IPS-NIHi7 (cell line): ENCODE measurements at regions not wholly inside any gene's neighbourhood (a gene's known extent, or its start where the extent isn't known, plus 50 kb on each side); places are given as distances from the start of the nearest gene placed in this dataset.
"Not testable (repeated sequence)": the region's sequence is repeated elsewhere in the genome, so short reads cannot be mapped to it uniquely, and the experiment has no call there.

ENCODE experiments used
- DNase-seq: peaks from one replicate; pipeline ENCODE4 v3.0.0; 2012; ENCODE audit warnings: mixed read lengths; ENCODE audit errors: extremely low spot score

DNA sequence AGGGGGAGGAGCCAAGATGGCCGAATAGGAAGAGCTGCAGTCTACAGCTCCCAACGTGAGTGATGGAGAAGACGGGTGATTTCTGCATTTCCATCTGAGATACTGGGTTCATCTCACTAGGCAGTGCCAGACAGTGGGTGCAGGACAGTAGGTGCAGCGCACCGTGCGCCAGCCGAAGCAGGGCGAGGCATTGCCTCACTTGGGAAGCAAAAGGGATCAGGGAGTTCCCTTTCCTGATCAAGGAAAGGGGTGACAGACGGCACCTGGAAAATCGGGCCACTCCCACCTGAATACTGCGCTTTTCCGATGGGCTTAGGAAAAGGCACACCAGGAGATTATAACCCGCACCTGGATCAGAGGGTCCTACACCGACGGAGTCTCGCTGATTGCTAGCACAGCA lies 121.1 kb upstream of the SESTD1 start:
- DNase-seq, result not testable (repeated sequence)

DNA sequence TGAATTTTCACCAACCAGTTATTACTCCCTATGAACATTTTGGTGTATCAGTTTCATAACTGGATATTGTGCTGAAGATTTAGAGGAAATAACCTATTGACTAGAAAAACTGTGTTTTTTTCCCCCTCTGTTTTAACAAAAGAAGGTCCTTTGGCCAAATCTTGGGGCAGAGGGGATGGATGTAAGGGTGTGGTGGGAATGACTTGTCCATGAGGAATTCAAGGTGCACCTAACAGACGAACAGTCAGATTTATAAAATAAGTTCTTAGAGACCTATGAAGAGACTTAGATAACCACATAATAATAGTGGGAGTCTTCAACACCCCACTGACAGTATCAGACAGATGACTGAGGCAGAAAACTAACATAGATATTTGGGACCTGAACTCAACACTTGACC lies 119.3 kb upstream of the SESTD1 start:
- DNase-seq, result no peak

DNA sequence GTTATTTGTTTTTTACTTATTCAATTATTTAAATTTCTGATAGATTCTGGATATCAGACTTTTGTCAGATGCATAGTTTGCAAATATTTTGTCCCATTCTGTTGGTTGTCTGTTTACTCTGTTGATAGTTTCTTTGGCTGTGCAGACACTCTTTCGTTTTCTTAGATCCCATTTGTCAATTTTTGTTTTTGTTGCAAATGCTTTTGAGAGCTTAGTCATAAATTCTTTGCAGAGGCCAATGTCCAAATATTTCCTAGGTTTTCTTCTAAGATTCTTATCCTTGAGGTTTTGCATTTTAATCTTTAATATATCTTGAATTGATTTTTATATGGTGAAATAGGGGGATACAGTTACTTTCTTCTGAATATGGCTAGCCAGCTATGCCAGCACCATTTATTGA lies 112.7 kb upstream of the SESTD1 start:
- no peak for DNase-seq

DNA sequence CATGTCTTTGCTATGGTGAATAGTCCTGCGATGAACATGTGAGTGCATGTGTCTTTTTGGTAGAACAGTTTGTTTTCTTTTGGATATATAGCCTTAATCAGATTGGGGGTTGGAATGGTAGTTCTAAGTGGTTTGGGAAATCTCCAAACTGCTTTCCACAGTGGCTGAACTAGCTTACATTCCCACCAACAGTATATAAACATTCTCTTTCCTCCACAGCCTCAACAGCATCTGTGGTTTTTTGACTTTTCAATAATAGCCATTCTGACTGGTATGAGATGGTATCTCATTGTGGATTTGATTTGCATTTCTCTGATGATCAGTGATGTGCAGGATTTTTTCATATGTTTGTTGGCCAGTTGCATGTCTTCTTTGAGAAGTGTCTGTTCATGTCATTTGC lies 112.2 kb upstream of the SESTD1 start:
- no peak for DNase-seq

DNA sequence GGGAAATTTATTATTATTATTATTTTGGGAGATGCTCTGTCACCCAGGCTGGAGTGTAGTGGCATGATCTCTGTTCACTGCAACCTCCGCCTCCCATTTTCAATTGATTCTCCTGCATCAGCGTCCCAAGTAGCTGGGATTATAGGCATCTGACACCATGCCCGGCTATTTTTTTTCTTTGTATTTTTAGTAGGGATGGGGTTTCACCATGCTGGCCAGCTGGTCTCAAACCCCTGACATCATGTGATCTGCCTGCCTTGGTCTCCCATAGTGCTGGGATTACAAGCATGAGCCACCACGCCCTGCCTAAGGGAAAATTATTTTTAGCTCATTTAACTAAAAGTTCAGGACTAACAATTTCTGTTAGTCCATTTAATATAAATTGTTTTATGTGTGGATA lies 109.2 kb upstream of the SESTD1 start:
- no peak for DNase-seq

DNA sequence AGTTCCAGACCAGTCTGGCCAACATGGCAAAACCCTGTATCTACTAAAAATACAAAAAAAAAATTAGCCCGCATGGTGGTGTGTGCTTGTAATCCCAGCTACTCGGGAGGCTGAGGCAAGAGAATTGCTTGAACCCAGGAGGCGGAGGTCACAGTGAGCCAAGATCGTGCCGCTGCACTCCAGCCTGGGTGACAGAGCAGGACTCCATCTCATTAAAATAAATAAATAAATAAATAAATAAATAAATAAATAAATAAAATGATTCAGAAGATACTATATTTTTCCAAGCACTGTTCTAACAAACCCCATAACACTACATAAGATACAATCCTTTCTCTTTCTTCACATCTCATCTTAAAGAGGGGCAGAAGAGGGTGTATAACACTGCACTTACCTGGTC lies 100.9 kb upstream of the SESTD1 start:
- DNase-seq, result not testable (repeated sequence)

DNA sequence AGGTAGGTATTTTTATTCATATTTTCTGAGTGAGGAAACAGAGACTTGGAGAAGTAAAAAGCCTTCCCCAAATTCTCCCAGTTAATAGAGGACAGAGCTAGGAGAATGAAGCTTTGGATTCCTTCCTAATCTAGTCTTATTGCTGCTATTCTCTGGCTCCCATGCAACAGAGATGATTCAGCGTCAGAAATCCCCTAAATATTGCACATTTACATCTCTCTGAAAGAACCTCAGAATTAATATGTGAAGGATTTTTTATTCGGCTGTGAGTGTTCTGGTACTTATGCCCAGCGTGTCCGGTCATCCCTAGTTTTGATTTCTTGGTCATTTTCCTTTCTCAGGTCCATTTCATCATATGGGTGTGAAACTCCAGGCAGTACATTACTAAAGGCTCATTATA lies 91.2 kb upstream of the SESTD1 start:
- DNase-seq, result no peak

DNA sequence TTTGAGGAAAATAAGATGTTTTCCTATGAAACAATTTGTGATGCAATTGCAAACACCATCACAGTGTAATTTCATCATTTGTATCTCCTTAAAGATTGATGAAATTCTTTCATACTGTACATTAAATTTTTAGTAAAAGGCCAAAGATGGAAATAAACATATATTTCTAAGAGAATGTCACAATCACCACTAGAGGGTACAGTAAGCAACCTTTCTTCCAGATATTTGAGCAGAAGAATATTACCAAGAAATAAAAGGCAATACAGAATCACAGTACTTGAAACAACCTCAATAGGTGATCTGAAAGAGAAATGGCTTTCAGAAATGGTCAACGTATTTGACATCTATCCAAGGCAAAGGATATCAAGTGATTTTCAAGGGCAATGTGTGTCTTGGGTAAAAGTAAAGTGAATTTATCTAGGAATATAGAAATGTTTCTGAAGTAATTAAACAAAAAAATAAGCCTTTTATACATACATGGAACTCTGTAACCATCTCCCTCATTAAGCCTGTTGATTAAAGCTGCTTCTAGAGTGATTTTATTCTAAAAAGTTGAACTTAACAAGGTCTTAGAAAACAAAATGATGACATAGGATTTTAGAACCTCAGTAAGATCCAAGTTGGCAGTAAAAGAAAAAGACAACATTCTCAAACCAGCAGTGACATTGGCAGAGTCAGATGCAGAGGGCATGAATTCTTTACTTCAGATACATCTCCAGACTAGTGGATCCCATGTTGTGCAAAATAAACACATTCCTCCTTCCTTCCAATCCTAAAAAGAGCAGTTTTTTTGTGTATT lies 90.3 kb upstream of the SESTD1 start:
- DNase-seq, result no peak

DNA sequence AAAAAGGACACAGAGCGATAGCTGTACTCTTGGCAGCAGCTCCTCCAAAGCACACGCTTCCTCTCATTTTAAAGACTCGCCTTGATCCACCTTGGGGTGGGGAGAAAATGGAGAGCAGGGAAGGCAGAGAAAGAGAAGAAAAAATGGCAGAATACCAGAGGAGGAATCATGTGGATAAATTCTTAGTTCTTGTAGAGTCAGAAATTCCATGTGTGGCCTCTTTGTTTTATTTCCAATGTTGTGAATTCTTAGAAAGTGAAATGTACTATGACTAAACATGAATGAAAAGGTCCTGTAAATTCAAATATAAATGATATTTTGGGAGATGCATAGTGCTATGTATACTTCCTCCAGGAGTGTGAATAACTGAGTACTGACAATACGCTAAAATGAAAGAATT lies 89.7 kb upstream of the SESTD1 start:
- DNase-seq, result no peak

DNA sequence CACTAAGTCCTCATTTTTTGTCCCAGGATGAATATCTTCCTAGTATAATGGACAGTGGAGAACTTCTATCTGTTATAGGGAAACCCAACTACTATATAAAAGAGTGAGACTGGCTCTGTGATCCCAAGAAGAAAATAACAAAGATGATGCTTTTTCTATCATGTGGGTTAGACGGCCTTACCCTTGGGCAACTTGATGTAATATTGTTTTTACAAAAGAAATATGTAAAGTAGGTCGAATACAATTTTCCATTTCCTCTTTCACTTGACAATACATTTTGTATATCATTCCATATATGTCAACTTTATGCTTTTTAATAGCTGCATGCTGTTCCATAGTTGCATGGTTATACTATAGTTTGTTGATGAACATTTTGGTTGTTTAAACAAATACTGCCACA lies 87.5 kb upstream of the SESTD1 start:
- DNase-seq, result no peak

DNA sequence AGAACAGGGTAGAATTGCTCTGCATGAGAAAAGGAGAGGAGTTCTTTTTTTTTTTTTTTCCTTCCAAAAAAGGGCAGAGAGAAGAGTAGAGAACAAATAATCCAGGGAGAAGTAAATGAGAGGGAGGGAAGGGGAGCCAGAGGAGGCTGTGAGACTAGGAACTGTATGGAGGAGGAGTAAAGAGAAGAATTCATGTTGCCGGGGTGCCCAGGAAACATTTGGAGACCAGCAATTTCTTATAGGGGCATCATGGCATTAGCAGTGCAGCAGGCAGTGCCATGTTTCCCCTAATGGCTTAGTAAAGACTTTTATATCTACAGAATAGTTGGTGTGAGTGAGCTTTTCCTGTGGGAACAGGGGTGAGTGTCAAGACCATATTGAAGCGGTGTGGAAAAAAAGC lies 86.4 kb upstream of the SESTD1 start:
- no peak for DNase-seq

DNA sequence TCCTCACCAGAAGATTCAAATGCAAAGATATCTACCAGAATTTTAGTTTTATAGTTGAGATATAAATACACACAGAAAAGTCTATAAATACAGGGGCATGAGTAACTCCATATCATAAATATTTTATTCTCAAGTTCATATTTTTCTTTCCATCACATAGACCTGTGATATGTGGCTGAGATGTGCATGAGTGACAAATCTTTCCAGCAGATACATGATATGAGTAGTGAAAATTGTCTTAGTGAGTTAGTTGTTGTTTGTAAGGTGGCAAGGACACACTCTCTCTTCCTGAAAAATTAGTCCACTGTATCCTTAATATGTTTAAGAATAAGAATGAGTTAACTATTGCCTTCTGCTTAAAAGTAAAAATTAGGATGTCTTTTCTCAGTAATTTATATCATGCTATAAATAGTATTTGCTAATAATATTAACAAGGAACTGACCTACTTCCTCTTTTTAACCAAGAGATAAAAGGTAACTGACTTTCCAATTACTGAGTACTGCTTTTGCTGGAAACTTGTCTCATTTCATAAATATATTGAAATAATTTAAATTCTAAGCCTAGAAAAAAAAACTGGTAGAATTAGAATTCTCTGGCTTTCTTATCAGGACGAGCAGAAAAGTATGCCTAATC lies 85.2 kb upstream of the SESTD1 start:
- no peak for DNase-seq

DNA sequence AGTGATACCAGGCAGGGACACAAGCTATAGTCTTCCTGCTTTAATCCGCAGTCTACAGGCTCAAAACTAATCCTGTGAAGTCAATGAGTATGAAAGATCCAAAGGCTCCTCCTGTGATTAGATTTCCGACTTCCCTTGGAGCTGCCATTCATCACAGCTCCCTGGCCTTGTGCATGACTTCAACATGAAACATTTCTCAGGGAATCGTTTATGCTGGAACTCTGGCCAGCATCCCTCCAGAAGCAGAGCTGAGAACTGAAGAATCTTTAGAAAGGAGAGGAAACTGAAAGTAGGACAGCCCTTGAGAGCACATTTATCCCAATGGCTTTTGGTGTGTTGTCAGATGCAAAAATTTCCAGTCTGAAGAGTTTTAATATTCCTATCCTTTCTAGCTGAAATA lies 84.3 kb upstream of the SESTD1 start:
- no peak for DNase-seq

DNA sequence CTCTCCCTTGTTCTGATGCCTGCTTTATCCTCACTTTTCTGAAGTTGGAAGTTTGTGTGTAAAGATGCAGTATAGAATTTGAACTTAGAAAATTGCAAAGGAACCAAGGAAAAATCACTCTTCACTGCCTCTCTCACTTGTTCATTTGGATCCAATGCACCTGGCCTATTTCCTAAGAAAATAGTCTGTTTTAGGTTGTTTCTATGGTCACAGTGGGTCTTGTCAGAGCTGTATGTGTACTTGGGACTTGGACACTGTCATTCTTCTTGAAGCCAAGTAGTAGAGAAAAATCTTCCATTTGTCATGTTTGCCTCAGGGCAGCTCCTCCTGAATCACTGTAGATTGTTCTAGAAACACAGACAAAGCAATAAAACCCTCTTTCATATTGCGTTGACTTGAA lies 80.3 kb upstream of the SESTD1 start:
- DNase-seq, result no peak

DNA sequence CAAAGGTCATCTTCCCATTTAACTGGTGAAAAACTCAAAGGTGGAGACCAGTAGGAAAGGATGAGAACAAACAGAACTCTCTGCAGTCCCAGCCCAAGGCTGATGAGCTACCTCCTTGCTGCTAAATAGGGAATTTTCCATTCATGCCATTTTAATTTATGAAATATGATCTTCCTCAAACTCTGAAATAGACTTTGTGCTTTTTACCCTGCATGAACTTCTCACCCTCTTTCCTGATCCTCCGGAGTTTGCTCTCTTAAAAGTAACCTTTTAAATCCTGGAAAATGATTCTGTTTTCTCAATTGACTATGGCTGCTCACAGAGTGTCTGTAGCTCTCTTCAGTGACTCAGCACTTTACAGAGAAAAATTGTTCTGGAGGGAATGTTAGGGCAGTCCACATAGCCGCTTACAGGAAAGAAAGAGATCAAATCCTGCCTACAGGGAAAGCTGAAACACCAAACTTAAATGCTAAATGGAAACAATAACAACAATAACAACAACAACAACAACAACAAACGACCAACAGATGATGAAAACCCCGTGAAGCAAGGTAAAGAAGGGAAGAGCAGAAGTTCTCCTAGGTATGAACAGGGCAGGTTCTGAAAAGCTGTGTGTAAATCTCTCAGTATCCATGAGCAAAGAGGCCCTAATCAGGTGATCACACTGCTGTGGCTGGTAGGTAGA lies 79.8 kb upstream of the SESTD1 start:
- DNase-seq, result no peak

DNA sequence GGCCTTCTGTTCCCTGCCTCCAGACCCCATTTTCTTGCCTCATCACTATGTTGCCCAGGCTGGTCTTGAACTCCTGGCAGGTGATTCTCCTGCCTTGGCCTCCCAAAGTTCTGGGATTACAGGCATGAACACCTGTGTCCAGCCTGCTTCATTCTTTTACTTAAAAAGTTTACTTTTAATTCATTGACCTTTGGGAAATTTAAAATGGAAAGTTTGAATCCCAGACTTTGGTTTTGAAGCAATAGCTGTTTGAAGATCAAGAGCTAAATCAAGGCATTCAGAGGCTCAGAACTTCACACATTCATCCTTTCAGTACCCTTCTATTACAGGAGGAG lies 79.3 kb upstream of the SESTD1 start:
- DNase-seq, result no peak

DNA sequence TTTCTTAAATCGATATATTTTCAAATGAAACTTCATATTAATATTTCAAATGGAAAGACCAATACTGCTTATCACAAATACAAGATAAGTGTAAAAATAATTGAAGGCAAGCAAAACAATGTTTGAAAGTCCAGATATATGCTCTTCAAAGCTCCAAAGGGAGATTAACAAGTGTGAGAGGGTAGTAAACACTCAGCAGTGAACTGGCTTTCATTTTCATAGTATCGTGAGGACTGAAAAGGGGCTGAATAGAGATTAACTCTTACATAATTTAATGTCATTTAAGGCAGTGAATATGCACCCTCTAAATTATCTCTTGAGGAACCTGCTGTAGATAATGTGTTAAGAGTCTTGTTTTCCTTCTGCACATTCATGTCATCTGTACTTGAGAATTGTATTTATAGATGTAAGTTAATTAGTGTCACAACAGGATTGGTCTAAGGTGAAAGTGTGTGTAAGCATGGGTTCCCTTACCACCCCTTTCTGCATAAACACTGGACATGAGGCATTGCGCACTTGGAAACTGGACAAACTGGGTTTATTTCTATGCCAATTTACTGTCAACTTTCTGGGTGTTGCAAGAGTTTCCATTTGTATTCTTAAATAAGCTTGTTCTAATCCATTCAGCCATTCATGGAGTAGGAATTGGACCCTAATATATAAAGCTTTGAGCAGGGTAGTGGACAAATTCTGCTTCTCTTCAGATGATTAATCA lies 76.7 kb upstream of the SESTD1 start:
- DNase-seq, result no peak

DNA sequence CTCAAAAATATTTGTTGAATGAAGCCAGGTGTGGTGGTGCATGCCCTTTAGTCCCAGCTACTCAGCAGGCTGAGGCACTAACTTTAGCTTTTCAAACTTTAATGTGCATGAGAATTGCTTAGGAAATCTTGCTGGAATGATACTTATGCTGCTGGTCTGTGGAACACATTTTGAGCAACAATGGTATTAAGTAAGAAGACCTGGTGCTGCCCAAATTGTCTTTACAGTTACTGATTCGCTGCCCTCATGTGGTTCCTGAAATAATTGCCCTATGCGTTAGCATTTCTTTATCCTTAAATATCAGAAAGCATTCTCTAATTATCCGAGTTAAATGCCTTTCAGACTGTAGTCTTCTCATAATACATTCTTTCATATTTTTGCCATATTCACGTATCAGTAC lies 76.0 kb upstream of the SESTD1 start:
- peak; percentile 35 for DNase-seq

DNA sequence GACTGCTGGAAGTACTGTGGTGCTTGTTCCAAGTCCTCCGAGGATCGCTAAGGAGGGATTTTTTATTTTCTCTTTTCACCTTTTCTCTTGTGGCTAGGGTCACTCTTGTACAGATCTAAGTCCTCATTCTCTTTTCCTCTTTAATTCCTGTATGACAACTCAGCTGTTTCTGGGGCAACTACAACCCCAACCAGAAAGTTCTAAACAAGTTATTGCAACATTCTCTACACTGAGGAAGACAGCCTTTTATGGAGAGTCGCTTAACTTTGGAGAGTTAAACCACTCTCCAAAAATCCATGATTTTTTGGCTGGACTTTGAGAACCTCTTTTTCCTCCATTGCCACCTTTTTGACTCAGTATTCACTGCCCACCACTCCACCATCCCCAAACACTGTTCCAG lies 74.0 kb upstream of the SESTD1 start:
- no peak for DNase-seq

DNA sequence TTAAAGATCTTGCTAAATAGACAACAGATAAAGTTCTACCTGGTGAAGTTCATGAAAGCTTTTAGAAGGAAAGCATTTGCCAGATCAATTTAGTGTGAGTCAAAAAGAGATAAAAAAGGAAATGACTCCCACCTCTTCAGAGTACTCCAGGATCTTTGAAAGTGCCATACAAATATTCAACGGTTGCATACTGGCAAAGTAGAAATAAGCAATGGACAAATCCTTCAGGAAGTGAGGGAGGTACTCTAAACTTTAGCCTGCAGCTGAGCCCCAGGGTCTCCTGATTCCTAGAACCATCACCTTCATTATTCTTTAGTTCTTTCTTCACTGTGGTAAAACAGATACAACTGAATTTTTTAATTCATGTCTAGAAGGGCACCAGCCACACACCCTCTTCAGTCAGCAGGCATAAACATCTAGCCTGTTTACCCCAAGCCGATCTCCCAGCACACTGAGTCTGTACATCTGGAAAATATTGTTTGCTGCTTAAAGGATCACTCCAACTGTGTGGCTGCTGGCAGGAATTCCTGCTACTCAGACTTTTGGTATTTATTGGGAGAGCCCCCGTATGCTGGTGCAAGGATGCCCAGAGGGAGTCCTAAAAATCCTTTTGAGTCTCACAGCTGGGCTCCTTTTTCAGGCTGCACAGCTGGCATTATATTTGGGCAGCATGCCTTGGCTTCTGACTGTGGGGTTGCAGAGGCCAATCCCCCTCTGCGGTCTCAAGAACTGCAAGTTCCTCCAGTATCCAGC lies 72.3 kb upstream of the SESTD1 start:
- peak; percentile 17 for DNase-seq

DNA sequence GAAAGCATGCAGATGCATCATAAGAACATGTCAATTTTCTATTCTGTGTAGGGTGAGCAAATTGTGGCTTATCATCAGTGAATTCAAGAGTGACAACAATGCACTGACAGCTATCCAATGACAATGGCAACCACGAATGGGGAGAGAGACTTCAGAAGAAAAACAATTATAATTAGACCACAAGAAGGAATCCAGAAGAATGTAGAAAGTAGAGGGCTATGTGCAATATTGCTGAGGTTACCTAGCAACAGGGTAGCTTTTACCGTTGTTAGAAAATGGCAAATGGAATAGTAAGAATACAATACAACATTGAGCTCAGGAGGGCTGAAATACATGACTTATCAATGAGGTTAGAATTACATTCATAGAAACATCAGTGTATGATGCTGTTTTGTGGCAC lies 71.1 kb upstream of the SESTD1 start:
- DNase-seq, result no peak

DNA sequence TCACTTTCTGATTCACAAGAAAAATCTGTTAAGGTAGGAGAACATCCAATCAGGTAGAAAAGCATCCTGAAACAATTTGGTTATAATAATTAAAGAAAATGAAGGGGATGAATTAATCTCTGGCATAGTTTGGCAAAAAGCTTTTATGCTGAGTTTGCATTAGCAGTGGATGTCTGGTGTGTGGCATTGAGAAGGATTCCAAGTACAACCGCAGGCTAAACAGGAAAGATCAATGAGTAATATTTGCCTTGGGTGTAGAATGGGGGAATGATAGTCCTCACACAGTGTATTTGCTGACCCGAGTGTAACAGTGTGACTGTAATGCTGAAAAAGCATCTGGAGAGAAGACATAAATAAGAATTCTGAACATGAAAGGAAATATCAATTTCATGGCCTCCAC lies 68.3 kb upstream of the SESTD1 start:
- no peak for DNase-seq
